Anterior cingulate cortex (tissue), 58 donors: ENCODE measurements at regions not wholly inside any gene's neighbourhood (a gene's known extent, or its start where the extent isn't known, plus 50 kb on each side); places are given as distances from the start of the nearest gene placed in this dataset.
A peak's percentile ranks its signal among the peaks of the same experiment; 100 is the strongest.
"Not testable (repeated sequence)": the region's sequence is repeated elsewhere in the genome, so short reads cannot be mapped to it uniquely, and the experiment has no call there.

Experiments used
- DNase-seq, 58 donors: peaks; one replicate each; lab custom pipeline; 2025; lab: John Stamatoyannopoulos, UW

DNA sequence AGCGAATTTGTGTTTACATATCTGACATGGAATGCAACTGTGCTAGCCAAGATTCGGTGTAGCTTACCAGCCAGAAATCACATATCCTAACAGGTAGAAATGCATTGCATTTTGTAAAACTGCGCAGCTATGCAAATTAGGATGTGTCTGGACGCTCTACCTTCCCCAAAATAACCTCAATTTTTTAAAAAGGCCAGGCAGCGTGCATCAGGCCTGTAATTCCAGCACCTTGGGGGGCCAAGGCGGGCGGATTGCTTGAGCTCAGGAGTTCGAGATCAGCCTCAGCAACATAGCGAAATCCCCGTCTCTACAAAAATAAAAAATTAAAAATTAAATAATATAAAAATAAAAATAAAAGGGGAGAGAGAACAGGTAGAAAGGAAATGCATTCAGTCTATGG, 305.0 kb downstream of the TYW1 start:
- DNase-seq, result no peak

DNA sequence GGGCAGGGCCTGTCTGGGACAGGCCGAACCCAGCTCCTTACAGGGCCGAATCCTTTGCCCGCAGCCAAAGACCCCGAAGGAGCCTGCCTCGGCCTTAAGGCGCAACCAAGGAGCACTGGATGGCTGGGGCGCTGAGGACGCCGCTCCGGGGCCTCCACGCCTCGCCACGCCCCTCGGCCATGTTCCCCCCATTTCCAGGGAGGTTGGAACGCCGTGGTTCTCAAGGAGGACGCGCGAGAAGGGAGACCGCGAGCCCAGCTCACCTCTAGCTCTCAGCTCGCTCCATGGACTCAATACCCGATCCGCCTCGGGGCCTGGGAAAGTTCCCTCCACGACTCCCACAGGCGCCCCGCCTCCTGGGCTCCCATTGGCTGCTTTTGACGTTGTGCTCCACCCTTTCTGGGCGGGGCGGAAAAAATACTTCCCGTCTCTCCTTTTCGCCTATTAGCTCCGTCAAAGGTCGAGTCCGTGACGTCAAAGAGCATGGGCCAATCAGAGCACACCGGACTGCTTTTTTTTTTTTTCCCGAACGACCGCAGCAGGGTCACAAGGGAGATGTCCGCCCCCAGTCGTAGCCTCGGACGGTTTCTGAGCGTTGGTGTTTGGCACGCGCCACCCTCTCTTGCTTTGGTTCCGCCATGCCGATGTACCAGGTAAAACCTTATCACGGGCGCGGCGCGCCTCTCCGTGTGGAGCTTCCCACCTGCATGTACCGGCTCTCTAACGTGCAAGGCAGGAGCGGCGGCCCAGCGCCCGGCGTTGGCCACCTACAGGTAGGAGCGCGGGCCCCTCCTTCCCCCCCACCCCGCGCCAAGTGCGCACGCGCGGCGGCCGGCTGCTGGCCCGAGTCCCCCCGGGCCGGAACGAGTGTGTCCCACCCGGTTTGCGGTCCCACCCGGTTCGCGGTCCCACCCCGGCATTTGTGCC, 305.7 kb downstream of the TYW1 start:
- peak; percentile 76 to 99 (median 96) for DNase-seq

- not testable (repeated sequence) for DNase-seq
These were observed 308.2 kb downstream of the TYW1 start for GRCh38 chr7:67304846-67305245.

DNA sequence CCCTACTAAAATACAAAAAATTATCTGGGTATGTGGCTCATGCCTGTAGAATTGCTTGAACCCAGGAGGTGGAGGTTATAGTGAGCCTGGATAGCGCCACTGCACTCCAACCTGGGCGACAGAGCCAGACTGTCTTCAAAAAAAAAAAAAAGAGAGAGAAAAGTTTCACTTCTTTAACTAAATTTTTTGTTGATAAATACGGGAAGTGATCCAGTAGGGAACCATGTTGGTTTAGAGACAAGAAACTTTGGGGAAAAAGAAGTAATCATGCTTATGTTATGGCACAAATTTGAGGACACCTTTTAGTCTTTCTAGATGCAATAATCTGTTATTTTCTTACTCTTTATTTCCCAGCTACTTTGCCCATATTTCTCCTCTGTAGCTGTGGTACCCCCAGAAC, 309.7 kb downstream of the TYW1 start:
- DNase-seq, result no peak

DNA sequence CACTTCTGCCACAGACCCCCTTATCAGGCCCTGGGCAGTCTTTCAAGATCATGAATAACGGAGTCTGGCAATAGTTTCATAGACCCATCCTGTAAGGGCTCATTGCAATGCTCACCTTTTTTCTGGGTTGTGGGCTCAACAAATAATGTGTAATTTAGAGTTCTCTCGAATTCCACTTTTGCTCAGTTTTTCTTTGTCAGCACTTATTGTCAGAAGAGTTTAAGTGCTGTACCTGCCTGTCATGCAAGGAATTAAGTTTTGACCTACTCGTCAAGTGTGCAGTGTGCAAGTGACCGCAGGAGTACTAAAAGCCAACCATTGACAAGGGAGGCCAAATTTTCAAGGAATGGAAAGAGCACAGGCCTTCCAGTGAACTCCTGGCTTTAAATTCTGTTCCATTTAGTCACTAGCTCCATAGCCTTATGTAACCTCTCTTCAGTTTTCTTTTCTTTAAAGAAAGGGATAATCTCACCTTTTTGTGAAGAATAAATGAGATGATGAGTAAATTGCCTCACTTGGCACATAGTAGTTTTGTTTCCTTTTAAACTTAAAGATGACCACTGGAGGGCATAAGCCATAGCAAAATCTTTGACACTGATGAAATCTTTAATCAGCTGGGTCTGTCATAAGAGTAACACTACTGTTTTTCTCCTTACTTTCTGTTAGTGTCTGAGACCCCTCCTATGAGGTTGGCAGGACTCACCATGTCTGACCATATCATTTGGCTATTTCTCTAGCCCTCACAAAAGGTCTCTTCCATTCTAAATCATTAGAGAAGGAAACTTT, 313.3 kb downstream of the TYW1 start:
- DNase-seq, result no peak

GRCh38 chr7:67311901-67312300, 315.3 kb downstream of the TYW1 start:
- DNase-seq, result no peak

DNA sequence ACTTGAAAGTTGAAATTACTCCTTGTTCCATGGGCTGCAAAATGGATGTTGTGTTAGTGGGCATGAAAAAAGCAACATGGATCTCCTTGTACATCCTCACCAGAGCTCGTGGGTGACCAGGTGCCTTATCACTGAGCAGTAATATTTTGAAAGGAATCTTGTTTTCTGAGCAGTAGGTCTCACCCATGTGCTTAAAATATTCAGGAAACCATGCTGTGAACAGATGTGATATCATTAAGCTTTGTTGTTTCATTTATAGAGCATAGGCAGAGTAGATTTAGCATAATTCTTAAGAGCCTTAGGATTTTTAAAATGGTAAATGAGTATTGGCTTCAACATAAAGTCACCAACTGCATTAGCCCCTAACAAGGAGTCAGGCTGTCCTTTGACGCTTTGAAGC, 316.6 kb downstream of the TYW1 start:
- DNase-seq, result no peak

GRCh38 chr7:67316902-67317301, 320.3 kb downstream of the TYW1 start:
- DNase-seq, result not testable (repeated sequence)

DNA sequence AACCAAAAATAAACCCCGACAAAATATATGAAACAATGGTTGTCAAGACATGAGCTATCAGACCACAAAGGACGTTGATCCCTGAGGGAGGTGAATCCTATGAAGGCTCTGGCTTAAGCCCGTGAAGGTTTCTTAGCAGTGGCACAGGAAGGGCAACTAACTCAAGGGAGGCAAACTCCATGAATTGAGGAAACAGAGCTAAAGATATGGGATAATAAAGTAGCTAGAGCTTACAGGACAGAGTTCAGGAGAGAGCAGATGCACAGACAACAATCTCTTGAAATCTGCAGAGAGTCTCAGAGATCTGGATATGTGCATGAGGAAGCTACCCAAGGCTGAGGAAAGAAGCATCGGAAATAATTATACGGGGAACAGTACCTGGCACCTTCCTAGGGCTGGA, 331.6 kb downstream of the TYW1 start:
- DNase-seq, result not testable (repeated sequence)

GRCh38 chr7:67335165-67335564, 338.5 kb downstream of the TYW1 start:
- not testable (repeated sequence) for DNase-seq

DNA sequence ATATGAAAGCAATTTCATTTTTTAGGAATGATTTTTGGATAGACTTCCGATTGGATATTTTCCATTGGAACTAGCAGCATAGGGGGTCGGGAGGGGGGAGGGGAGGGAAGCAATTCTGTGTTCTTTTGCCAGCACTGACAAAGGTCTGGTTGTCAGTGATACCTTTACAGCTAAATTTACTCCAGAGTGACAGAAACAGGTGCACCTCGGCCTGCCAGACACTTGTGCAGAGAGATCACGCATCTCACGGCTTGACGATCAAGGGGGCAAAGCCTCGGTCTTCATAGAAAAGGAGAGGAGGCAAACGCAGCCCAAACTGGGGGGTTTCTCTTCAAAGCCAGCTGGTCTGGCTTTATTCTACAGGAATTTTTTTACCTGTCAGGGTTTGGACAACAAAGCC, 339.0 kb downstream of the TYW1 start:
- not testable (repeated sequence) for DNase-seq

GRCh38 chr7:67338545-67338944, 341.9 kb downstream of the TYW1 start:
- not testable (repeated sequence) for DNase-seq

GRCh38 chr7:67341153-67341768, 344.6 kb downstream of the TYW1 start:
- no peak for DNase-seq

DNA sequence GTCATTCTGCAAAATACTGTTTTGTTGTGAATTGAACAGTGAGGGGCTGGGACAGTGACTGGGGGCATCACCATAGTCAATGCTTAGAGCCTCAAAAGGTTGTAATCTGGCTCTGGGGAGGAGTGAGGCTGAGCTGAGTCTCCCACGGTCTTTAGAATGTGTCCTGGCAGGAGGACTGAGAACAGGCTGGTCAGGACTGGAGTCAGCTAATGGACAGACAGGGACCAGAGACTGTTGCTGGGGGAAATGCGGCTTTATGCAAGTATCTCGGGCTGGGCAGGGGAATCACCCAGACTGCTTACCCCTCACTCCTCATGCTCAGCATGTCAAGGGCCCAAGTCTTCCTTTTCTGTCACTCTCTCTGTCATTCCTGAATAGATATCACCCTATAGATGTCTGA, 346.5 kb downstream of the TYW1 start:
- no peak for DNase-seq

GRCh38 chr7:67343572-67343971, 346.9 kb downstream of the TYW1 start:
- DNase-seq, result peak in 7 of 58 donors; percentile 2 to 13 (median 5)

- no peak for DNase-seq
These were observed 348.0 kb downstream of the TYW1 start for GRCh38 chr7:67344481-67345193.

DNA sequence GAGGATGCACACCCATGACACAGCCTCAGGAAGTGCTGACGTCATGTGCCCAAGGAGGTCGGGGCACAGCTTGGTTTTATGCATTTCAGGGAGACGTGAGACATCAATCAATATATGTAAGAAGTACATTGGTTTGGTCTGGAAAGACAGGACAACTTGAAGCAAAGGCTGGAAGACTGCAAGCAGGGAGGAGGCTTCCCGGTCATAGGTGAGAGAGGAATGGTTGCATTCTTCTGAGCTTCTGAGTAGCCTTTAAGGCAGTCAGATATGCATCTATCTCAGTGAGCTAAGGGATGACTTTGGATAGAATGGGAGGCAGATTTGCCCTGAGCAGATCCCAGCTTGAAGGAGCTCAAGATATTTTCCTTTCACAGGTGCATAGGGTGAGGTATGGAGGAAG, 349.5 kb downstream of the TYW1 start:
- no peak for DNase-seq

DNA sequence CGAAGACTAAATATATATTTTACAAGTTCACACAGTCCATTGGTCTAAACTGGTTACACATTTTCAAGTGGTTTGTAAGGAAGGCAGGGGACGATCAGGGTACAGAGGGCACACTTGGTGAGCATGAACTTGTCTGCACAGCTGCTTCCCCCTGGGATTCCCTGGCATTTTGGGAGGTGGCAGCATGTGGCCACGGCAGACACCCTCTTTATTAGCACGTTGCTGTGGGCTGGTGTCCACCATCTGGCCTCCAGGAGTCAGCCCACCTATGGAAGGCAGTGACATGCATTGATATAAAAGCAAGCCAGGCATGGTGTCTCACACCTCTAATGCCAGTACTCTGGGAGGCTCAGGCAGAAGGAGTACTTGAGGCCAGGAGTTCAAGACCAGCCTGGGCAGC, 350.2 kb downstream of the TYW1 start:
- no peak for DNase-seq

DNA sequence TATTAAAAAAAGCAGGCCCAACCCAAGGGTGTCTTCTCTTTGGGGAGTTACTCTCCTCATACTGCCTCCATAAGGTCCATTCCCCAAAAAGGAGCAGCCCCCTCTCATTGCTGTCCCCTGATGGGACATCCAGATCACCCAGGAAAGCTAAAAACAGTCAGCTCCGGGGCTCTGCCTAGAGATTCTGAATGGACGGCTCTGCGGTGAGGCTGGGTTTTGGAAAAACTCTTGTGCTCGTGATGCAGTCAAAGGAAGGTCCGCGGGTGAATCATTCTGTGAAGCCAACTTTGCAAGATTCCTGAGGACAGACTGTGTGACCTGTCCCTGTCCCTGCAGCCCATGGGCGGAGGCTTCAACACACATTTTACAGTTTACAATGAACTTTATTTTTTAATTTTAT, 351.5 kb downstream of the TYW1 start:
- DNase-seq, result no peak

- not testable (repeated sequence) for DNase-seq
These were observed 361.0 kb downstream of the TYW1 start for GRCh38 chr7:67357653-67358052.
